ENCODE measurements at regions not wholly inside any gene's neighbourhood (a gene's known extent, or its start where the extent isn't known, plus 50 kb on each side); places are given as distances from the start of the nearest gene placed in this dataset.

DNA sequence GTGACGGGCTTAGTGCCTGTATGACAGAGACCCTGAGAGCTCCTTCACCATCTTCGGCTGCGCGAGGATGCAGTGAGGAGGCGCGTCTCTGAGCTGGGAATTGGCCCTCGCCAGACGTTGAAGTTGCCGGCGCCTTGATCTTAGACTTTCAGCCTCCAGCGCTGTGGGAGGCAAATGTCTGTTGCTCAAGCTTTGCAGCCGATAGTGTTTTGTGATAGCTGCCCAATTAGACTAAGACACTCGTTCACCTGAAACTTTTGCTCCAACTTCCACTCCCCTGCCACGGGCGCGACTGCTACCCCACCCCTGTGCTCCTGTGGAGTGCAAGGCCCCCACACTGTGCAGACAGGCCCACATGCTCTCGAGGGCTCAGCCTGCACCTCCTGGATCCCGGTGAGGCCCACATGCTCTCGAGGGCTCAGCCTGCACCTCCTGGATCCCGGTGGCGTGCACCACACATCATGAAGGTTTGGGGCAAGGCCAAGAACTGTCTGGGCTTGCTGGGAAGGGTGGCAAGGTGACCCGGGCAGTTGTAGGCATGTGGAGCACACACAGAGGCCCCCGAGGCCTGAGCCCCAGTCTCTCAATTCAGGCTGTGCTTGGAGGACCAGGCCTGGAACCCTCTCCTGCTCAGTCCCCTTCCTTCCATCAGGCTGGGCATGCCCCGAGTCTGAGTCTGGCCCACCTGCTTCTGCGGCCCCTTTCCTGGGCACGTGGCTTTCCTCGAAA is 324.6 kb downstream of the TMEM121 start:
- no peak for DNase-seq (ENCODE audit: low spot score)
- no peaks in the 10 kb centered on the region for H4K20me1 ChIP-seq (ENCODE audit: insufficient read depth, low read length)
- no peak overlapping the region for H3K27ac ChIP-seq (ENCODE audit: extremely low read length, insufficient read depth, low read length)
- H3K4me3 ChIP-seq (replicated peaks in 1 of 3; ENCODE audit: insufficient read depth in 1 of 3, low read depth in 2 of 3, low read length in 3 of 3) = no peak overlapping the region
- no peak overlapping the region for H3K4me2 ChIP-seq (ENCODE audit: low read depth, low read length)
- H3K4me1 ChIP-seq (ENCODE audit: insufficient read depth, low read length) = no peaks in the 10 kb centered on the region
- H2AFZ ChIP-seq (ENCODE audit: low read length) = no peak overlapping the region
- H3K79me2 ChIP-seq (ENCODE audit: insufficient read depth, low read length) = no peaks in the 10 kb centered on the region
- no peak for ATAC-seq
- ChIA-PET CTCF (ENCODE audit: low intra/inter-chr PET ratio, low total read pairs) (no interaction called here), POLR2A (no interaction called here)
- BruUV-seq (replicated peaks) = no TSS peak
- intact Hi-C loops (cut with micrococcal nuclease; ENCODE audit: unreplicated experiment) = no loop called here
- in situ Hi-C loops (cut with HindIII; ENCODE audit: extremely low pct_ligation_motif_present, low pct_unique_long_range_greater_than_20kb) = no loop called here
- H3K9ac ChIP-seq (ENCODE audit: insufficient read depth, low read depth, low read length) = no peak overlapping the region
- 16% methylated on average over 4 of the region's 27 CpGs for WGBS (ENCODE audit: low lambda C conversion rate)
- no peaks in the 10 kb centered on the region for H3K9me3 ChIP-seq (ENCODE audit: low read length)
- no peaks in the 10 kb centered on the region for H3K36me3 ChIP-seq (replicated peaks in 1 of 2; ENCODE audit: control insufficient read depth in 1 of 2, insufficient read depth in 2 of 2, low read length in 2 of 2)
- H3K27me3 ChIP-seq (ENCODE audit: control insufficient read depth in 1 of 2, insufficient read depth in 2 of 2, low read length in 2 of 2) = peaks cover 12 to 57% of the 10 kb centered on the region in 2 experiments; a peak in 4 of 5 replicates
- FAIRE-seq = no peak
- TF ChIP-seq ZSCAN31 (CRISPR knock-in tag; IDR thresholded peaks at IDR 0.05; ENCODE audit: low read depth) = no peak
- TF ChIP-seq, protein P1, sequence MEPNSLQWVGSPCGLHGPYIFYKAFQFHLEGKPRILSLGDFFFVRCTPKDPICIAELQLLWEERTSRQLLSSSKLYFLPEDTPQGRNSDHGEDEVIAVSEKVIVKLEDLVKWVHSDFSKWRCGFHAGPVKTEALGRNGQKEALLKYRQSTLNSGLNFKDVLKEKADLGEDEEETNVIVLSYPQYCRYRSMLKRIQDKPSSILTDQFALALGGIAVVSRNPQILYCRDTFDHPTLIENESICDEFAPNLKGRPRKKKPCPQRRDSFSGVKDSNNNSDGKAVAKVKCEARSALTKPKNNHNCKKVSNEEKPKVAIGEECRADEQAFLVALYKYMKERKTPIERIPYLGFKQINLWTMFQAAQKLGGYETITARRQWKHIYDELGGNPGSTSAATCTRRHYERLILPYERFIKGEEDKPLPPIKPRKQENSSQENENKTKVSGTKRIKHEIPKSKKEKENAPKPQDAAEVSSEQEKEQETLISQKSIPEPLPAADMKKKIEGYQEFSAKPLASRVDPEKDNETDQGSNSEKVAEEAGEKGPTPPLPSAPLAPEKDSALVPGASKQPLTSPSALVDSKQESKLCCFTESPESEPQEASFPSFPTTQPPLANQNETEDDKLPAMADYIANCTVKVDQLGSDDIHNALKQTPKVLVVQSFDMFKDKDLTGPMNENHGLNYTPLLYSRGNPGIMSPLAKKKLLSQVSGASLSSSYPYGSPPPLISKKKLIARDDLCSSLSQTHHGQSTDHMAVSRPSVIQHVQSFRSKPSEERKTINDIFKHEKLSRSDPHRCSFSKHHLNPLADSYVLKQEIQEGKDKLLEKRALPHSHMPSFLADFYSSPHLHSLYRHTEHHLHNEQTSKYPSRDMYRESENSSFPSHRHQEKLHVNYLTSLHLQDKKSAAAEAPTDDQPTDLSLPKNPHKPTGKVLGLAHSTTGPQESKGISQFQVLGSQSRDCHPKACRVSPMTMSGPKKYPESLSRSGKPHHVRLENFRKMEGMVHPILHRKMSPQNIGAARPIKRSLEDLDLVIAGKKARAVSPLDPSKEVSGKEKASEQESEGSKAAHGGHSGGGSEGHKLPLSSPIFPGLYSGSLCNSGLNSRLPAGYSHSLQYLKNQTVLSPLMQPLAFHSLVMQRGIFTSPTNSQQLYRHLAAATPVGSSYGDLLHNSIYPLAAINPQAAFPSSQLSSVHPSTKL (CRISPR knock-in tag; IDR thresholded peaks at IDR 0.05) = no peak
- TF ChIP-seq ZBTB20 (CRISPR knock-in tag; IDR thresholded peaks at IDR 0.05; ENCODE audit: borderline replicate concordance, low read depth) = no peak
- no peak for TF ChIP-seq ZNF18 (CRISPR knock-in tag; IDR thresholded peaks at IDR 0.05; ENCODE audit: insufficient replicate concordance)
- no peak for TF ChIP-seq SNRNP70 (IDR thresholded peaks at IDR 0.05; ENCODE audit: low read depth, low read length)
- no peak for TF ChIP-seq ZNF660 (CRISPR knock-in tag; IDR thresholded peaks at IDR 0.05; ENCODE audit: borderline replicate concordance, low read depth)
- TF ChIP-seq ZNF646 (CRISPR knock-in tag; IDR thresholded peaks at IDR 0.05) = no peak
- no peak for TF ChIP-seq PCBP1 (IDR thresholded peaks at IDR 0.05; ENCODE audit: borderline replicate concordance, low read depth, low read length)
- no peak for TF ChIP-seq NFE2L1 (CRISPR knock-in tag; IDR thresholded peaks at IDR 0.05; ENCODE audit: borderline replicate concordance)
- TF ChIP-seq GTF2F1 (IDR thresholded peaks at IDR 0.05; ENCODE audit: low read length) = no peak
- TF ChIP-seq NCOR1 (IDR thresholded peaks at IDR 0.05; ENCODE audit: borderline replicate concordance, low read length) = no peak

All from HepG2 (cell line).